AG09309 (cell line): ENCODE measurements at regions not wholly inside any gene's neighbourhood (a gene's known extent, or its start where the extent isn't known, plus 50 kb on each side); places are given as distances from the start of the nearest gene placed in this dataset.

ENCODE experiments used
- DNase-seq: peaks from one replicate; pipeline ENCODE4 v3.0.0-alpha.2; 2010; ENCODE audit warnings: low read depth
- H3K4me3 ChIP-seq: 2 replicates; pipeline ENCODE4 v1.5.1; 2011; ENCODE audit warnings: mild to moderate bottlenecking, low read depth, low read length, moderate library complexity; ENCODE audit not compliant: control insufficient read depth
- TF ChIP-seq, protein P1 (sequence below): IDR thresholded peaks from 2 replicates; pipeline ENCODE4 v1.5.1; 2011; ENCODE audit warnings: mild to moderate bottlenecking, low read depth, low read length, inconsistent platforms; ENCODE audit not compliant: insufficient read depth, control insufficient read depth; ENCODE audit errors: missing control alignments

DNA sequence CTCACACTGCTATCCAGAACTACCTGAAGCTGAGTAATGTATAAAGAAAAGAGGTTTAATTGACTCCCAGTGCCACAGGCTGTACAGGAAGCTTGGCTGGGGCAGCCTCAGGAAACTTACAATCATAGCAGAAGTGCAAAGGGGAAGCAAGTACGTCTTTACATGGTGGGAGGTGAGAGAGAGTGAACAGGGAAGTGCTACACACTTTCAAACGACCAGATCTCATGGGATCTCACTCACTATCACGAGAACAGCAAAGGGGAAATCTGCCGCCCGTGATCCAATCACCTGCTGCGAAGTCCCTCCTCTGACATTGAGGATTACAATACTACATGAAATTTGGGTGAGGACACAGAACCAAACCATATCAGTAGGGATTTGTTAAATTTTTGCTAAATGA, 150.4 kb upstream of the NXPH2 start:
- H3K4me3 ChIP-seq: no peak overlapping the region
- no peak for DNase-seq
- TF ChIP-seq, protein P1, sequence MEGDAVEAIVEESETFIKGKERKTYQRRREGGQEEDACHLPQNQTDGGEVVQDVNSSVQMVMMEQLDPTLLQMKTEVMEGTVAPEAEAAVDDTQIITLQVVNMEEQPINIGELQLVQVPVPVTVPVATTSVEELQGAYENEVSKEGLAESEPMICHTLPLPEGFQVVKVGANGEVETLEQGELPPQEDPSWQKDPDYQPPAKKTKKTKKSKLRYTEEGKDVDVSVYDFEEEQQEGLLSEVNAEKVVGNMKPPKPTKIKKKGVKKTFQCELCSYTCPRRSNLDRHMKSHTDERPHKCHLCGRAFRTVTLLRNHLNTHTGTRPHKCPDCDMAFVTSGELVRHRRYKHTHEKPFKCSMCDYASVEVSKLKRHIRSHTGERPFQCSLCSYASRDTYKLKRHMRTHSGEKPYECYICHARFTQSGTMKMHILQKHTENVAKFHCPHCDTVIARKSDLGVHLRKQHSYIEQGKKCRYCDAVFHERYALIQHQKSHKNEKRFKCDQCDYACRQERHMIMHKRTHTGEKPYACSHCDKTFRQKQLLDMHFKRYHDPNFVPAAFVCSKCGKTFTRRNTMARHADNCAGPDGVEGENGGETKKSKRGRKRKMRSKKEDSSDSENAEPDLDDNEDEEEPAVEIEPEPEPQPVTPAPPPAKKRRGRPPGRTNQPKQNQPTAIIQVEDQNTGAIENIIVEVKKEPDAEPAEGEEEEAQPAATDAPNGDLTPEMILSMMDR: no peak

GRCh38 chr2:138928374-138929021, 148.3 kb upstream of the NXPH2 start:
- DNase-seq: no peak
- no peak overlapping the region for H3K4me3 ChIP-seq
- TF ChIP-seq, protein P1: no peak

DNA sequence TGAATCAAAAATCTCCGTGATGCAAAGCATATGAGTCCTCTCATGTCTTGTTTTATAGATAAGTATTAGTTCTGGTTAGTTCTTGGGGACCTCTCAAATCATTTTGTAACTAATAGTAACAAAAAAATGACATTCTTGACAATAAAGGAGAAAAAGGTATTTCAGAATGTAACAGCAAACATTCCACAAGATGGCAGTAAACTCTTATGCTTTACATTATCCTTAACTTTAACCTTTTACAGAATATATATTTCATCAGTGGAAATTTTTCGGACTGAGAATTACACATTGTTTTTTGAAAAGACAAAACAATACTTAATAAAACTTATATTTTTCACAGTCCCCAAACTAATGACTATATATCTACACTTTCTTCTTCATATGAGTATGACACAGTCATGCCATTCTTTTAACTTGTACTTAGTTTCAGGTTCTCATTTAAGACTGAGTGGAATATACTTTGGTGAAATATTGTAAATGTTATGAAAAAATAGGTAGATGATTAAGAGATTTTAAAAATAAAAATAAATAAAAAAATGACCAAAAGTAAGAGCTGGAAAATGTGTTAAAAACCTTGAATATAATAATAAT, 142.9 kb upstream of the NXPH2 start:
- TF ChIP-seq, protein P1: no peak
- H3K4me3 ChIP-seq: no peak overlapping the region
- no peak for DNase-seq

GRCh38 chr2:138919120-138919747, 139.0 kb upstream of the NXPH2 start:
- TF ChIP-seq, protein P1: no peak
- DNase-seq: no peak
- H3K4me3 ChIP-seq: no peak overlapping the region

GRCh38 chr2:138910427-138910826, 130.2 kb upstream of the NXPH2 start:
- no peak overlapping the region for H3K4me3 ChIP-seq
- DNase-seq: no peak
- TF ChIP-seq, protein P1: no peak

DNA sequence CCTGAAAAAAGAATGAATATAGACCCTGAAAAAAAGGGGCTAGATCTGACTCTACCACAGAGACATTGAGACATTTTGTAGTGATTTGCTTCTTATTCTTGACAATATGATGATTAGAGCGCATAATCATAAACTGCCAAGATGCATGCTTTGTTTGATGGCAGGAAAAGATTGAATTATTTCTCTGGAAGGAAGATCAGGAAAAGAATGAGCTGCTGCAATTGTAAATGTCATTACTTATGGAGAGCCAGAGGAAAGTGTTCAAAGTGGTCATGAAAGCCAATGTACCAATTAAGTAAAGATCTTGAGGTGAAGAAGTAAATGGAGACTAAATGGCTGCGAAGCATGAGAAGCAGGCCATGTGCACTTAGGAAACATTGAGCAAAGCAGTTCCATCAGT, 126.4 kb upstream of the NXPH2 start:
- TF ChIP-seq, protein P1: no peak
- no peak overlapping the region for H3K4me3 ChIP-seq
- no peak for DNase-seq
